ENCODE measurements at regions not wholly inside any gene's neighbourhood (a gene's known extent, or its start where the extent isn't known, plus 50 kb on each side); places are given as distances from the start of the nearest gene placed in this dataset.

- FAIRE-seq, result no peak
Observed at GRCh38 chr6:156175971-156176421, 601.2 kb upstream of the ARID1B start.

- no peak for FAIRE-seq
Observed at GRCh38 chr6:156175433-156175832, 601.7 kb upstream of the ARID1B start.

- FAIRE-seq, result no peak
Observed at GRCh38 chr6:156174031-156174890, 602.9 kb upstream of the ARID1B start.

GRCh38 chr6:156169371-156169770 is 607.8 kb upstream of the ARID1B start:
- FAIRE-seq, result no peak

GRCh38 chr6:156167625-156168071 is 609.5 kb upstream of the ARID1B start:
- FAIRE-seq, result no peak

- FAIRE-seq, result no peak
Observed at GRCh38 chr6:156167016-156167624, 610.1 kb upstream of the ARID1B start.

- no peak for FAIRE-seq
Observed at GRCh38 chr6:156166093-156166492, 611.1 kb upstream of the ARID1B start.

GRCh38 chr6:156164701-156165452 is 612.3 kb upstream of the ARID1B start:
- FAIRE-seq, result no peak

- no peak for FAIRE-seq
Observed at GRCh38 chr6:156163311-156163710, 613.9 kb upstream of the ARID1B start.

GRCh38 chr6:156161471-156161870 is 615.7 kb upstream of the ARID1B start:
- FAIRE-seq, result no peak

GRCh38 chr6:156160795-156161165 is 616.4 kb upstream of the ARID1B start:
- no peak for FAIRE-seq

GRCh38 chr6:156160007-156160794 is 617.0 kb upstream of the ARID1B start:
- FAIRE-seq, result no peak

GRCh38 chr6:156154896-156155295 is 622.3 kb upstream of the ARID1B start:
- FAIRE-seq, result no peak

GRCh38 chr6:156150391-156150790 is 626.8 kb upstream of the ARID1B start:
- no peak for FAIRE-seq

- no peak for FAIRE-seq
Observed at GRCh38 chr6:156146891-156147290, 630.3 kb upstream of the ARID1B start.

GRCh38 chr6:156131221-156131903 is 645.8 kb upstream of the ARID1B start:
- no peak for FAIRE-seq

GRCh38 chr6:156126535-156126934 is 650.6 kb upstream of the ARID1B start:
- FAIRE-seq, result no peak

- no peak for FAIRE-seq
Observed at GRCh38 chr6:156125844-156126243, 651.3 kb upstream of the ARID1B start.

GRCh38 chr6:156123731-156124130 is 653.4 kb upstream of the ARID1B start:
- FAIRE-seq, result no peak

GRCh38 chr6:156121973-156122372 is 655.2 kb upstream of the ARID1B start:
- no peak for FAIRE-seq

GRCh38 chr6:156114541-156114940 is 658.9 kb upstream of the NOX3 start:
- no peak for FAIRE-seq

GRCh38 chr6:156113631-156114030 is 658.0 kb upstream of the NOX3 start:
- FAIRE-seq, result no peak

All from endometrium (tissue), 2 donors.